K562 (cell line): ENCODE measurements at regions not wholly inside any gene's neighbourhood (a gene's known extent, or its start where the extent isn't known, plus 50 kb on each side); places are given as distances from the start of the nearest gene placed in this dataset.

Source experiments
- ATAC-seq: fragments of 200-7000 bp; cut with Tn5 transposase; 3 replicates; pipeline ENCODE4 v1.9.1; 2020; ENCODE audit warnings: moderate library complexity
- BruUV-seq: library from RNA; stranded (reverse); fragments of 400-500 nt; replicated peaks from 2 replicates; lab custom pipeline; 2021; lab: Mats Ljungman, UMichigan
- CTCF ChIA-PET: fragments of 300-600 bp; formaldehyde crosslinking; extraction: SDS; loops from one replicate; lab custom pipeline; 2021; ENCODE audit warnings: low intra/inter-chr PET ratio; lab: Yijun Ruan, JAX
- POLR2A ChIA-PET: fragments of 300-600, 350-650 bp; sonication (Branson Sonifier 250); formaldehyde crosslinking; extraction: SDS; loops from one replicate; lab custom pipeline; 2021; ENCODE audit warnings: antibody characterized with exemption, inconsistent platforms; lab: Yijun Ruan, JAX
- DNase-seq, 4 experiments: peaks; one replicate each; pipeline versions ENCODE4 v3.0.0 to v3.0.0-alpha.2; 2011 to 2018; ENCODE audit warnings: low spot score in 3 of 4, mixed read lengths in 3 of 4; ENCODE audit errors: extremely low read depth in 1 of 4
- FAIRE-seq: peaks from 2 replicates; lab custom pipeline; 2011; peaks lifted over from hg19 to GRCh38; lab: Jason Lieb, UNC
- H2AFZ ChIP-seq: 2 replicates; pipeline ENCODE4 v1.6.0; 2011; ENCODE audit warnings: low read depth, low read length, control low read depth, inconsistent platforms
- H3K27ac ChIP-seq: fragments of 200-600 bp; 3 replicates; pipeline ENCODE4 v1.8.0; 2011; ENCODE audit warnings: low read depth, mild to moderate bottlenecking, control low read depth, inconsistent platforms, low read length, moderate library complexity, mixed read lengths; ENCODE audit errors: extremely low read depth
- H3K27me3 ChIP-seq, 2 experiments: fragments of 300-600 bp in 1 of 2; 2 replicates in 1 of 2; 3 replicates in 1 of 2; pipeline versions ENCODE4 v1.6.0 to v1.8.0; 2011; ENCODE audit warnings: inconsistent platforms in 2 of 2, low read length in 2 of 2, mild to moderate bottlenecking in 1 of 2, mixed read lengths in 1 of 2, moderate library complexity in 1 of 2; ENCODE audit not compliant: control insufficient read depth in 2 of 2, insufficient read depth in 2 of 2
- H3K36me3 ChIP-seq: fragments of 300-600 bp; 3 replicates; pipeline ENCODE4 v1.8.0; 2011; ENCODE audit warnings: mild to moderate bottlenecking, low read length, inconsistent platforms; ENCODE audit not compliant: control insufficient read depth, insufficient read depth
- H3K4me1 ChIP-seq, 2 experiments: fragments of 200-600 bp in 1 of 2; replicated peaks in 1 of 2; 2 replicates in 1 of 2; 3 replicates in 1 of 2; pipeline versions ENCODE4 v1.5.1 to v1.8.0; 2011; ENCODE audit warnings: inconsistent platforms in 2 of 2, low read length in 2 of 2, mild to moderate bottlenecking in 1 of 2, mixed read lengths in 1 of 2, moderate library complexity in 1 of 2; ENCODE audit not compliant: control insufficient read depth in 2 of 2, insufficient read depth in 2 of 2
- H3K4me2 ChIP-seq: 2 replicates; pipeline ENCODE4 v1.6.1; 2011; ENCODE audit warnings: low read length, control low read depth, inconsistent platforms, mixed read lengths; ENCODE audit not compliant: insufficient read depth
- H3K4me3 ChIP-seq: fragments of 200-600 bp; sonication (generic), shearing (Covaris generic); 2 replicates; pipeline ENCODE4 v1.5.1; 2016; ENCODE audit warnings: control low read depth, inconsistent platforms
- H3K79me2 ChIP-seq: fragments of 200-600 bp; 3 replicates; pipeline ENCODE4 v1.8.0; 2011; ENCODE audit warnings: low read length, inconsistent platforms; ENCODE audit not compliant: control insufficient read depth, insufficient read depth
- H3K9ac ChIP-seq, 2 experiments: 2 replicates each; pipeline versions ENCODE4 v1.6.0 to v1.6.1; 2011; ENCODE audit warnings: low read depth in 2 of 2, low read length in 2 of 2, control low read depth in 1 of 2, inconsistent platforms in 1 of 2, mild to moderate bottlenecking in 1 of 2, mixed read lengths in 1 of 2; ENCODE audit not compliant: insufficient read depth in 1 of 2
- H3K9me1 ChIP-seq: one replicate; pipeline ENCODE4 v1.6.0; 2011; ENCODE audit warnings: inconsistent platforms, mild to moderate bottlenecking, low read length, moderate library complexity; ENCODE audit not compliant: control insufficient read depth, insufficient read depth
- H3K9me3 ChIP-seq: replicated peaks from 2 replicates; pipeline ENCODE4 v1.5.1; 2011; ENCODE audit warnings: low read depth, low read length, inconsistent platforms; ENCODE audit not compliant: control insufficient read depth, insufficient read depth
- H4K20me1 ChIP-seq: replicated peaks from 2 replicates; pipeline ENCODE4 v1.6.1; 2011; ENCODE audit warnings: low read length, inconsistent platforms, mixed read lengths; ENCODE audit not compliant: control insufficient read depth, insufficient read depth
- ARID3A ChIP-seq: IDR thresholded peaks from 2 replicates; pipeline ENCODE4 v1.6.1; 2012; ENCODE audit warnings: low read depth, low read length, improper control_type of control experiment, borderline replicate concordance
- CHD4 ChIP-seq: fragments of 200-600 bp; sonication (generic); IDR thresholded peaks from 3 replicates; pipeline ENCODE4 v1.6.1; 2012; ENCODE audit warnings: low read depth, mild to moderate bottlenecking, mixed read lengths, low read length, inconsistent platforms; ENCODE audit not compliant: insufficient read depth, insufficient replicate concordance, poor library complexity, severe bottlenecking
- KDM5B ChIP-seq: fragments of 200-600 bp; sonication (generic); IDR thresholded peaks from 2 replicates; pipeline ENCODE4 v1.6.1; 2012; ENCODE audit warnings: low read depth, mild to moderate bottlenecking, moderate library complexity, low read length, control low read depth, inconsistent platforms; ENCODE audit not compliant: insufficient replicate concordance
- NR3C1 ChIP-seq: sonication (generic); formaldehyde crosslinking; IDR thresholded peaks from 2 replicates; pipeline ENCODE4 v1.8.1; 2022; ENCODE audit warnings: missing genetic modification reagents
- ZNF592 ChIP-seq: fragments of 450-650 bp; IDR thresholded peaks from 2 replicates; pipeline ENCODE4 v1.6.1; 2017; ENCODE audit warnings: antibody characterized with exemption, mild to moderate bottlenecking
- WGBS: fragments of 100-300 bp; shearing (Covaris generic); methylation state at CpG from one replicate; pipeline ENCODE4 v1.1.6; 2016; ENCODE audit warnings: low coverage, mixed read lengths; ENCODE audit not compliant: insufficient coverage; ENCODE audit errors: missing lambda C conversion rate; 5-methylcytosine and 5-hydroxymethylcytosine counted together
- in situ Hi-C: fragments of 300-500 bp; cut with MboI; formaldehyde crosslinking; loops from 4 replicates; pipeline ENCODE4 v1.15.0; 2018; ENCODE audit warnings: inconsistent platforms, mixed read lengths
- intact Hi-C: fragments of 100-400 bp; cut with micrococcal nuclease; formaldehyde crosslinking; loops from 2 replicates; pipeline ENCODE4 v1.14.2; 2022
- TF ChIP-seq, protein P1 (sequence below), 2 experiments: fragments of 450-650 bp in 1 of 2; sonication (generic) in 1 of 2; formaldehyde crosslinking in 1 of 2; IDR thresholded peaks; 2 replicates each; pipeline versions ENCODE4 v1.7.1 to v1.9.0; 2016 to 2022; ENCODE audit warnings: inconsistent platforms in 1 of 2, mild to moderate bottlenecking in 1 of 2, missing genetic modification reagents in 1 of 2

DNA sequence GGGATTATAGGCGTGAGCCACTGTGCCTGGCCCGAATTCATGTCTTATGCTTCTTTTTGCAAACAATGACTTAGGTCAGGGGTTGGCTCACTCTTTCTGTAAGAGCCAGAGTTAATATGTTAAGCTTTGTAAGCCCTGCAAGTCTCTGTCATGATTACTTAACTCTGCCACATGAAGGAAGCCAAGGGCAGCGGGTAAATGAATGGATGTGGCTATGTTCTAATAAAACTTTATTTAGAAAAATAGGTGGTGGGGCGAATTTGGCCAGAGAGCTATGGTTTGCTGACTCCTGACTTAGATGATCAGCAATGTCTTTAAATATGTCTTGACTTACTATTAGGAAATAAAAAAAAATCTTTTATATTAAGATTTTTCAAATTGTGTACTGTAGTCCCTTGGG is 114.9 kb upstream of the ZFP64 start:
- BruUV-seq: no TSS peak

More for the DNA sequence above, 114.9 kb upstream of the ZFP64 start:
- intact Hi-C loops (no loop called here), in situ Hi-C loops (no loop called here)
- 27% methylated on average over 4 of the region's 4 CpGs for WGBS
- Histone ChIP-seq H3K79me2 (no peaks in the 10 kb centered on the region), H3K9me3 (no peaks in the 10 kb centered on the region), H3K27me3 (no peaks in the 10 kb centered on the region), H3K27ac (no peak overlapping the region), H3K4me1 (0 out of 5 replicates have a peak, but pooled peaks cover 0 to 4% of the 10 kb centered on the region in 2 experiments), H3K4me2 (no peak overlapping the region), H4K20me1 (no peaks in the 10 kb centered on the region), H2AFZ (no peak overlapping the region), H3K9ac (no peak overlapping the region), H3K36me3 (no peaks in the 10 kb centered on the region), H3K9me1 (no peaks in the 10 kb centered on the region), H3K4me3 (no peak overlapping the region)
- ChIA-PET POLR2A (interaction anchor here (1.0 kb wide), 1 partner anchor 14 kb away, joined by 3 read pairs; no protein-coding TSS in a partner anchor), CTCF (no interaction called here)
- no peak for ATAC-seq
- no peak for TF ChIP-seq KDM5B
- no peak for TF ChIP-seq CHD4
- TF ChIP-seq, protein P1, sequence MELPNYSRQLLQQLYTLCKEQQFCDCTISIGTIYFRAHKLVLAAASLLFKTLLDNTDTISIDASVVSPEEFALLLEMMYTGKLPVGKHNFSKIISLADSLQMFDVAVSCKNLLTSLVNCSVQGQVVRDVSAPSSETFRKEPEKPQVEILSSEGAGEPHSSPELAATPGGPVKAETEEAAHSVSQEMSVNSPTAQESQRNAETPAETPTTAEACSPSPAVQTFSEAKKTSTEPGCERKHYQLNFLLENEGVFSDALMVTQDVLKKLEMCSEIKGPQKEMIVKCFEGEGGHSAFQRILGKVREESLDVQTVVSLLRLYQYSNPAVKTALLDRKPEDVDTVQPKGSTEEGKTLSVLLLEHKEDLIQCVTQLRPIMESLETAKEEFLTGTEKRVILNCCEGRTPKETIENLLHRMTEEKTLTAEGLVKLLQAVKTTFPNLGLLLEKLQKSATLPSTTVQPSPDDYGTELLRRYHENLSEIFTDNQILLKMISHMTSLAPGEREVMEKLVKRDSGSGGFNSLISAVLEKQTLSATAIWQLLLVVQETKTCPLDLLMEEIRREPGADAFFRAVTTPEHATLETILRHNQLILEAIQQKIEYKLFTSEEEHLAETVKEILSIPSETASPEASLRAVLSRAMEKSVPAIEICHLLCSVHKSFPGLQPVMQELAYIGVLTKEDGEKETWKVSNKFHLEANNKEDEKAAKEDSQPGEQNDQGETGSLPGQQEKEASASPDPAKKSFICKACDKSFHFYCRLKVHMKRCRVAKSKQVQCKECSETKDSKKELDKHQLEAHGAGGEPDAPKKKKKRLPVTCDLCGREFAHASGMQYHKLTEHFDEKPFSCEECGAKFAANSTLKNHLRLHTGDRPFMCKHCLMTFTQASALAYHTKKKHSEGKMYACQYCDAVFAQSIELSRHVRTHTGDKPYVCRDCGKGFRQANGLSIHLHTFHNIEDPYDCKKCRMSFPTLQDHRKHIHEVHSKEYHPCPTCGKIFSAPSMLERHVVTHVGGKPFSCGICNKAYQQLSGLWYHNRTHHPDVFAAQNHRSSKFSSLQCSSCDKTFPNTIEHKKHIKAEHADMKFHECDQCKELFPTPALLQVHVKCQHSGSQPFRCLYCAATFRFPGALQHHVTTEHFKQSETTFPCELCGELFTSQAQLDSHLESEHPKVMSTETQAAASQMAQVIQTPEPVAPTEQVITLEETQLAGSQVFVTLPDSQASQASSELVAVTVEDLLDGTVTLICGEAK (IDR thresholded peaks at IDR 0.05): peak; percentile 75
- TF ChIP-seq, protein P1 (CRISPR knock-in tag; IDR thresholded peaks at IDR 0.05): no peak
- no peak for TF ChIP-seq NR3C1 (CRISPR knock-in tag)
- no peak for TF ChIP-seq ARID3A
- TF ChIP-seq ZNF592: no peak
- no peak for DNase-seq
- FAIRE-seq: no peak
